Panc1 (cell line): ENCODE measurements at regions not wholly inside any gene's neighbourhood (a gene's known extent, or its start where the extent isn't known, plus 50 kb on each side); places are given as distances from the start of the nearest gene placed in this dataset.

Experiments used
- ATAC-seq: fragments of 200-7000 bp; cut with Tn5 transposase; 2 replicates; pipeline ENCODE4 v1.9.1; 2020; ENCODE audit warnings: mild to moderate bottlenecking, moderate library complexity
- BruUV-seq: library from RNA; stranded (reverse); fragments of 400-500 nt; replicated peaks from 2 replicates; lab custom pipeline; 2021; lab: Mats Ljungman, UMichigan
- CTCF ChIA-PET: fragments of 300-600 bp; sonication (Branson Sonifier 250); formaldehyde crosslinking; loops from one replicate; lab custom pipeline; 2022; ENCODE audit warnings: antibody characterized with exemption; lab: Charles Lee
- POLR2A ChIA-PET: fragments of 300-600 bp; sonication (Branson Sonifier 250); formaldehyde crosslinking; loops from one replicate; lab custom pipeline; 2022; ENCODE audit warnings: antibody characterized with exemption; lab: Charles Lee
- DNase-seq: peaks from one replicate; pipeline ENCODE4 v3.0.0-alpha.2; 2010; ENCODE audit warnings: low read depth, low spot score
- H3K27ac ChIP-seq: 2 replicates; pipeline ENCODE4 v1.5.1; 2011; ENCODE audit warnings: mild to moderate bottlenecking, low read length, inconsistent platforms
- H3K27me3 ChIP-seq: fragments of 200-500 bp; sonication (Bioruptor generic); 2 replicates; pipeline ENCODE4 v1.6.0; 2014; ENCODE audit warnings: low read length, inconsistent platforms; ENCODE audit not compliant: control insufficient read depth, insufficient read depth
- H3K36me3 ChIP-seq: fragments of 200-500 bp; sonication (Bioruptor generic); 2 replicates; pipeline ENCODE4 v1.5.1; 2014; ENCODE audit warnings: inconsistent platforms, mild to moderate bottlenecking, low read length, moderate library complexity; ENCODE audit not compliant: control insufficient read depth, insufficient read depth
- H3K4me1 ChIP-seq: 2 replicates; pipeline ENCODE4 v1.5.1; 2011; ENCODE audit warnings: inconsistent platforms, mild to moderate bottlenecking, low read length, moderate library complexity; ENCODE audit not compliant: control insufficient read depth, insufficient read depth
- H3K4me3 ChIP-seq, 2 experiments: 2 replicates each; pipeline ENCODE4 v1.5.1; 2011 to 2012; ENCODE audit warnings: low read depth in 2 of 2, low read length in 2 of 2, mild to moderate bottlenecking in 2 of 2, inconsistent platforms in 1 of 2, moderate library complexity in 1 of 2
- H3K9me3 ChIP-seq: fragments of 200-500 bp; sonication (Bioruptor generic); 2 replicates; pipeline ENCODE4 v1.5.1; 2014; ENCODE audit warnings: low read depth, mild to moderate bottlenecking, inconsistent platforms, low read length, moderate library complexity; ENCODE audit not compliant: control insufficient read depth, insufficient read depth
- POLR2AphosphoS5 ChIP-seq: IDR thresholded peaks from 2 replicates; pipeline ENCODE4 v1.6.1; 2012; ENCODE audit warnings: mild to moderate bottlenecking, low read depth, low read length, moderate library complexity
- SIN3A ChIP-seq: IDR thresholded peaks from 2 replicates; pipeline ENCODE4 v1.6.1; 2012; ENCODE audit warnings: low read depth, mild to moderate bottlenecking, low read length, moderate library complexity, borderline replicate concordance; ENCODE audit not compliant: insufficient read depth
- TCF7L2 ChIP-seq: IDR thresholded peaks from 2 replicates; pipeline ENCODE4 v1.6.1; 2011; ENCODE audit warnings: mild to moderate bottlenecking, low read depth, low read length, inconsistent platforms
- in situ Hi-C: cut with HindIII; loops from 2 replicates; pipeline ENCODE4 v1.10.0; 2016; ENCODE audit warnings: low sequenced_read_pairs, low pct_unique_long_range_greater_than_20kb
- intact Hi-C: fragments of 100-400 bp; cut with micrococcal nuclease; formaldehyde crosslinking; loops from one replicate; pipeline ENCODE4 v1.10.0; 2022; ENCODE audit not compliant: unreplicated experiment
- TF ChIP-seq, protein P1 (sequence below): fragments of 450-650 bp; IDR thresholded peaks from 2 replicates; pipeline ENCODE4 v1.5.1; 2017; ENCODE audit warnings: mild to moderate bottlenecking
- TF ChIP-seq, protein P2 (sequence below), 2 experiments: IDR thresholded peaks; 2 replicates each; pipeline ENCODE4 v1.6.1; 2011 to 2012; ENCODE audit warnings: low read depth in 2 of 2, control low read depth in 1 of 2, low read length in 1 of 2, mild to moderate bottlenecking in 1 of 2, moderate library complexity in 1 of 2; ENCODE audit not compliant: insufficient read depth in 1 of 2

DNA sequence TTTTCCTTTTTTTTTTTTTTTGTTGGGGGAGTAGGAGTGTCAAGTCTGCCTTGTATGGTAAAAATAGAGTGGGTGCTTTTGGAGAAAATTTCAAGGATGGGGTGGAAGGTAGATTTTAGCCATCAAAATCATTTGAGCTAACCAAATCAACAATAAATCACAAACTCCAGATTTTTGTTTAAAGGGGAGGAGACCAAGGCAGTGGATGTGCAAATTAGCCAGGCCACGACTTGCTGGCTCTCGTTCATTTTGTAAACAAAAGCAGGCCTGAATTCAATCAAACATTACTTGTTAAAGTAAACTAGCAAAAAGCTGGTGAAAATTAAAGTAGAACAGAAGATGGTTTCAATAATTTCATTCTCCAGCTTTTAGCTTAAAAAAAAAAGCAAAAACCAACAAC, 387.2 kb downstream of the BMP4 start:
- POLR2A ChIA-PET: no interaction called here
- in situ Hi-C loops (no loop called here), intact Hi-C loops (no loop called here)
- no peaks in the 10 kb centered on the region for H3K9me3 ChIP-seq
- TF ChIP-seq, protein P1, sequence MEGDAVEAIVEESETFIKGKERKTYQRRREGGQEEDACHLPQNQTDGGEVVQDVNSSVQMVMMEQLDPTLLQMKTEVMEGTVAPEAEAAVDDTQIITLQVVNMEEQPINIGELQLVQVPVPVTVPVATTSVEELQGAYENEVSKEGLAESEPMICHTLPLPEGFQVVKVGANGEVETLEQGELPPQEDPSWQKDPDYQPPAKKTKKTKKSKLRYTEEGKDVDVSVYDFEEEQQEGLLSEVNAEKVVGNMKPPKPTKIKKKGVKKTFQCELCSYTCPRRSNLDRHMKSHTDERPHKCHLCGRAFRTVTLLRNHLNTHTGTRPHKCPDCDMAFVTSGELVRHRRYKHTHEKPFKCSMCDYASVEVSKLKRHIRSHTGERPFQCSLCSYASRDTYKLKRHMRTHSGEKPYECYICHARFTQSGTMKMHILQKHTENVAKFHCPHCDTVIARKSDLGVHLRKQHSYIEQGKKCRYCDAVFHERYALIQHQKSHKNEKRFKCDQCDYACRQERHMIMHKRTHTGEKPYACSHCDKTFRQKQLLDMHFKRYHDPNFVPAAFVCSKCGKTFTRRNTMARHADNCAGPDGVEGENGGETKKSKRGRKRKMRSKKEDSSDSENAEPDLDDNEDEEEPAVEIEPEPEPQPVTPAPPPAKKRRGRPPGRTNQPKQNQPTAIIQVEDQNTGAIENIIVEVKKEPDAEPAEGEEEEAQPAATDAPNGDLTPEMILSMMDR: no peak
- TF ChIP-seq SIN3A (no peak), POLR2AphosphoS5 (no peak), TCF7L2 (no peak)
- TF ChIP-seq, protein P2, sequence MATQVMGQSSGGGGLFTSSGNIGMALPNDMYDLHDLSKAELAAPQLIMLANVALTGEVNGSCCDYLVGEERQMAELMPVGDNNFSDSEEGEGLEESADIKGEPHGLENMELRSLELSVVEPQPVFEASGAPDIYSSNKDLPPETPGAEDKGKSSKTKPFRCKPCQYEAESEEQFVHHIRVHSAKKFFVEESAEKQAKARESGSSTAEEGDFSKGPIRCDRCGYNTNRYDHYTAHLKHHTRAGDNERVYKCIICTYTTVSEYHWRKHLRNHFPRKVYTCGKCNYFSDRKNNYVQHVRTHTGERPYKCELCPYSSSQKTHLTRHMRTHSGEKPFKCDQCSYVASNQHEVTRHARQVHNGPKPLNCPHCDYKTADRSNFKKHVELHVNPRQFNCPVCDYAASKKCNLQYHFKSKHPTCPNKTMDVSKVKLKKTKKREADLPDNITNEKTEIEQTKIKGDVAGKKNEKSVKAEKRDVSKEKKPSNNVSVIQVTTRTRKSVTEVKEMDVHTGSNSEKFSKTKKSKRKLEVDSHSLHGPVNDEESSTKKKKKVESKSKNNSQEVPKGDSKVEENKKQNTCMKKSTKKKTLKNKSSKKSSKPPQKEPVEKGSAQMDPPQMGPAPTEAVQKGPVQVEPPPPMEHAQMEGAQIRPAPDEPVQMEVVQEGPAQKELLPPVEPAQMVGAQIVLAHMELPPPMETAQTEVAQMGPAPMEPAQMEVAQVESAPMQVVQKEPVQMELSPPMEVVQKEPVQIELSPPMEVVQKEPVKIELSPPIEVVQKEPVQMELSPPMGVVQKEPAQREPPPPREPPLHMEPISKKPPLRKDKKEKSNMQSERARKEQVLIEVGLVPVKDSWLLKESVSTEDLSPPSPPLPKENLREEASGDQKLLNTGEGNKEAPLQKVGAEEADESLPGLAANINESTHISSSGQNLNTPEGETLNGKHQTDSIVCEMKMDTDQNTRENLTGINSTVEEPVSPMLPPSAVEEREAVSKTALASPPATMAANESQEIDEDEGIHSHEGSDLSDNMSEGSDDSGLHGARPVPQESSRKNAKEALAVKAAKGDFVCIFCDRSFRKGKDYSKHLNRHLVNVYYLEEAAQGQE (IDR thresholded peaks at IDR 0.05; ENCODE audit: insufficient read depth in 1 of 2, low read depth in 2 of 2, low read length in 1 of 2): no peak
- CTCF ChIA-PET: no interaction called here
- ATAC-seq (no peak), DNase-seq (no peak)
- no peaks in the 10 kb centered on the region for H3K27me3 ChIP-seq
- BruUV-seq: no TSS peak
- H3K36me3 ChIP-seq: no peaks in the 10 kb centered on the region
- no peak overlapping the region for H3K27ac ChIP-seq
- no peaks in the 10 kb centered on the region for H3K4me1 ChIP-seq
- no peak overlapping the region for H3K4me3 ChIP-seq

DNA sequence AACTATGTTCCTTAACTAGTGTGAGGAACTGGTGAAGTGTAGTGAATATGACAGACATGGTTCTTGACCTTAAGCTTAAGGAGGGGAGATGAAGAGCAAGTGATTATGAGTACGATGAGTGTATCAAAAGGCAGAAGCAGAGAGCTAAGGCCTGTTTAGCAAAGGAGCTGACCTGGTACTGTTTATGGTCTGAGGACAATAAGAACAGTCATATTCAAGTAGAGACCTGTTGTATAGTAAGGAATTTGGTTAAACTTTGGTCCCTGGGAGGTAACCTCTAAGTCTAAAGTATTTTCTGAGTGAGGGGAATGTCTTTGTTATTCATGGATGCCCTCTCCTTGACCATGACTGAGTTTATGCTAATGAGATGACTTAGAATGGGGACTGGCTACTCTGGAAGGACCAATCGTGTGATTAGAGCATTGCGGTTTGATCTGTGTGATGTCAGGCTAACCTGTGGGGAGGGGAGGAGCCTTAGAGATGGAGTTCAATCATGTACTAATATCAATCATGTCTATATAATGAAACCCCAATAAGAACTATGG, 389.3 kb downstream of the BMP4 start:
- H3K36me3 ChIP-seq: no peaks in the 10 kb centered on the region
- in situ Hi-C loops: no loop called here
- no peaks in the 10 kb centered on the region for H3K4me1 ChIP-seq
- TF ChIP-seq POLR2AphosphoS5 (no peak), TCF7L2 (no peak), SIN3A (no peak)
- TF ChIP-seq, protein P1: no peak
- TF ChIP-seq, protein P2 (IDR thresholded peaks at IDR 0.05; ENCODE audit: insufficient read depth in 1 of 2, low read depth in 2 of 2, low read length in 1 of 2): no peak
- no peak for DNase-seq
- no peak overlapping the region for H3K27ac ChIP-seq
- ChIA-PET POLR2A (no interaction called here), CTCF (no interaction called here)
- no TSS peak for BruUV-seq
- no peak overlapping the region for H3K4me3 ChIP-seq
- intact Hi-C loops: no loop called here
- ATAC-seq: no peak
- no peaks in the 10 kb centered on the region for H3K9me3 ChIP-seq
- H3K27me3 ChIP-seq: no peaks in the 10 kb centered on the region
